Retina (tissue), 1 donor: ENCODE measurements at regions not wholly inside any gene's neighbourhood (a gene's known extent, or its start where the extent isn't known, plus 50 kb on each side); places are given as distances from the start of the nearest gene placed in this dataset.
"Not testable (repeated sequence)": the region's sequence is repeated elsewhere in the genome, so short reads cannot be mapped to it uniquely, and the experiment has no call there.

Experiments used
- DNase-seq: peaks from one replicate; pipeline ENCODE4 v3.0.0-alpha.2; 2016

- no peak for DNase-seq
Measured at GRCh38 chr20:4341804-4342485, 92.9 kb upstream of the ADRA1D start.

DNA sequence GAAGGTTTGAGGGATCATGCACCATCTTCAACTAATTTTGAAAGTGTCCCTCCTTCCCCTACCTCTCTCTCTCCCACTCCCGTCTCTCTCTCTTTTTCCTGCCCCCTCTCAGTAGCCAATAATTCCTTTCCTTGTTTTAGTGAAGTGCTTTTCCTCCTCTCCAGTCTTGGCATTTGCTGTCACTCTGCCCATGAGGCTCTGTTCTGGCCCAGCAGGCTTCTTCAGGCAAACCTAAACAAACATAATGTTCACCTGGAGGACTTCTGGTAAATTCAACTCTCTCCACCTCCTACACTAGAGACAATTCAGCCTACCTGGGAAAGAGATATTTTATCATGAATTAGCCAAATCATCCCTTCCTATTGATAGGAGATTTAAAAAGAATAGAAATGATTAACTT lies 86.6 kb upstream of the ADRA1D start:
- DNase-seq: no peak

GRCh38 chr20:4332121-4332860 lies 83.2 kb upstream of the ADRA1D start:
- no peak for DNase-seq

- DNase-seq: no peak
Measured at GRCh38 chr20:4330011-4330410, 80.9 kb upstream of the ADRA1D start.

- DNase-seq: no peak
Measured at GRCh38 chr20:4329232-4329631, 80.1 kb upstream of the ADRA1D start.

- DNase-seq: no peak
Measured at GRCh38 chr20:4328541-4328940, 79.5 kb upstream of the ADRA1D start.

GRCh38 chr20:4327956-4328355 lies 78.9 kb upstream of the ADRA1D start:
- no peak for DNase-seq

DNA sequence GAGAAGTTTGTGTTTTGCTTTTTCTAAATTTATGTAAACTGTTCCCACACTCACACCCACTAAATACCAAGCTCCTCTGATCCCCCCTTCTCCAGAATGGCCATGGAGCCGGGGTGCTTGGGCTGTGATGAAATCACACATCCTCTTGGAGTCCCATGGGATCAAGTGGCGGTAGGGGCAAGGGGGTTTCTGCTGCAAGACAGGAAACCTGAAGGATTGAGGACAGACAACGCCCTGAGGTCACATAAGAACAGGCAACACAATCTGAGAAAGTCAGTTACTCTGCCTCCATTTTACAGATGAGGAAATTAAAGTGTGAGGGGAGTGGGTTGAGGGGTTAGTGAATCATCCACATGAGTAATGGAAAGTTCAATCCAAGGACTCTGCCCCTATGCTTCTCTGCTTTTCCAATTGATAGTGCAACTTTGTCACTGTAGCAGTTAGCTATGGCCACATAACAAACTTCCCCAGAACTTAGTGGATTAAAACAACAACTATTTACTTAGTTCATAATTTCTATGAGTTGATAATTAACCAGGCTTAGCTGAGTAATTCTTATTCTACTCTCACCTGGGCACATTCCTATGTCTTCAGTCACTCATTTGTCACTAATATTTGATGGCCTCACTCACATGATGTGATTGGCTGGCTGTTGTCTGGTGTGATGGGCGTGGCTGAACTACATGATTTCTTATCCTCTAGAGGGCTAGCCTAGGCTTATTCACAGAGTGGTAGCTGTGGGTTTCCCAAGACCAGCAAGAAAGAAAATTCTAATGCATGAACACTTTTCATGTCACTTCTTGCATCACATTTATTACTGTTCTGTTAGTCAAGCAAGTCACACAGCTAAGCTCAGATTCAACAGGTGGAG lies 77.3 kb upstream of the ADRA1D start:
- DNase-seq: no peak

DNA sequence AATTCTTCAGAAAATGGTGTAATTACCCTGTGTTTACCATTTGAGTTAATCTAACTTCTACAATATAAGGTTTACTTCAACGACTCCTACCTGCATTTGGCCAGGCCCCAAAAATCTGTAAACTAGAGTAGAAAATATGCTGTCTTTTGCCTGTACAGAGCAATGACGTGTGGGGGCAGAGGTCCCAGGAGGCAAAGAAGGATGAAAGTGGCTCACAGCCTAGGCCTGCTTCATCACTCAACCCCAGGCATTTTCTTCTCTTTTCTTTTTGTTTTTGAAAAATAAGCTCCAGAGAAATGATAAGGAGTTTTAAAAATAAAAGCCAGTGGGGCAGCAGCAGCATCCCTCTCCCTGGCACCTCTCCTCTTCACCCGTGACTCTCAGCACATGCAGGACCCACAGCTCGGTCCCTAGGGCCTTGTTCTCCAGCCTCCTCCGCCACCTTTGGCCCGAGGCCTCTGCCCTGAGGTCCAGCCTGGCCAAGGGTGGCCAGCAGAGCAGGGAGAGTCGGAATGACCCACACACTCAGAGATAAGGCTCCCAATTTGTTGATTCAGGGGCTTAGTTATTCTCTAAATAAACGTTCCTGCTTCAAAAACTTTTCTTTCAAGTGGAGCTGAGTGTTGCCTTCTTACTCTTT lies 76.6 kb upstream of the ADRA1D start:
- no peak for DNase-seq

DNA sequence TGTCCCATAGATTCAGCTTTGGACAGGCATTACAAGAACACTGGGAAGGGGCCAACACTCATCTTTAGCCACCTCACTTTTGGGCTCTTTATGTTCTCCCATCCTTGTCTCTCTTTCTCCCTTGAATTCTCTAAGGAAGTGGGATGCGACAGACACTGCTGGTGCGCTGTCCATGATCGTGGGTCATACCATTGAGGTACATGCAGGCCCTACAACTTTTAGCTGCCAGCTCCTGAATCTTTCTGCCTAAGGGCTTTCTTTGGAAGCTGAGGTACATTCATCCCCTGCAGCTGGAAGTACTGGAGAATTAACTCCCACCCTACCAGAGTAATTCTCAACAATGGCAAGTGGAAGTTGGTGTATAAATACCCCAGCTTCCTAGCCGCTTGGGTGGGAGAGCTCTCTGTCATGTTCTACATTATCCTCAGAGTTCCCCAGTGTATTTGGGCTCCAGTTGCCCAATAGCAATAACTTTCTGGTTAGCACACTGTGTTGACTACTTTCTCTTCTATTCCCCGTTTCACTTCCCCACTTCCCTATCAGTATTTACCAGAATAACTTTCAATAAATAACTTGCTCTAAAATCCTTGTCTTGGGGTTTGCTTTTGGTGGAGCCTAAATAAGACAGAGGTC lies 75.6 kb upstream of the ADRA1D start:
- DNase-seq: no peak

- no peak for DNase-seq
Measured at GRCh38 chr20:4322499-4322898, 73.4 kb upstream of the ADRA1D start.

GRCh38 chr20:4320291-4320690 lies 71.2 kb upstream of the ADRA1D start:
- DNase-seq: no peak

GRCh38 chr20:4318891-4319290 lies 69.8 kb upstream of the ADRA1D start:
- no peak for DNase-seq

DNA sequence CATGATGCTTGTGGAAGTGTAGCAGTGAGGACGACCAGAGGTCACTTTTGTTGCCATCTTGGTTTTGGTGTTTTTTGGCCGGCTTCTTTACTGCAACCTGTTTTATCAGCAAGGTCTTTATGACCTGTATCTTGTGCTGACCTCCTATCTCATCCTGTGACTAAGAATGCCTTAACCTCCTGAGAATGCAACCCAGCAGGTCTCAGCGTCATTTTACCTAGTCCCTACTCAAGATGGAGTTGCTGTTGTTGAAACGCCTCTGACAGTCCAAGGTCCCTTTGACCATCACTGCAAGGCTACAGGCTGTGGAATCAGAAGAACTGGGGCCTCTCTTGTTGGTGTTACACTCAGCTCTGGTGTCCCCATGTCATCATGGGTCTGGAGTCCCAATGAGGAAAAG lies 61.5 kb upstream of the ADRA1D start:
- DNase-seq: not testable (repeated sequence)

GRCh38 chr20:4306206-4306605 lies 57.1 kb upstream of the ADRA1D start:
- no peak for DNase-seq

DNA sequence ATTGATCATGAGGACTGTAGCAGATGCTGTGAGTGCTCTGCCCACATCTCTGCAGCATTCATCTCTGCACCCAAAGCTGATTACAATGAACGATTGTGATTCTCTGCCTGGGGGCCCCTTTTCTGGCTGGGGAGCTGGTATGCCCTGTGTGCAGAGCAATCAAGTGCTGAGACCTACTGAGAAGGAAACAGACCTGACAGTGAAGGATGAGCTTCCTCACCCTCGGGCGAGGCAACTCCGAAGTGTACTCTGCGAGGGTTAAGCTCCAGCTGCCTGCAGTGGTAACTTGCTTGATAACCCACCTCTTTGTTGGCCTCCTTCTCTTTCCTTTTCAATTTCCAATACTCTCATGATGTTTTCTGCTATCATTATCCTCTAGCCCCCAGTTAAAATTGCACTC lies 56.0 kb upstream of the ADRA1D start:
- DNase-seq: no peak

DNA sequence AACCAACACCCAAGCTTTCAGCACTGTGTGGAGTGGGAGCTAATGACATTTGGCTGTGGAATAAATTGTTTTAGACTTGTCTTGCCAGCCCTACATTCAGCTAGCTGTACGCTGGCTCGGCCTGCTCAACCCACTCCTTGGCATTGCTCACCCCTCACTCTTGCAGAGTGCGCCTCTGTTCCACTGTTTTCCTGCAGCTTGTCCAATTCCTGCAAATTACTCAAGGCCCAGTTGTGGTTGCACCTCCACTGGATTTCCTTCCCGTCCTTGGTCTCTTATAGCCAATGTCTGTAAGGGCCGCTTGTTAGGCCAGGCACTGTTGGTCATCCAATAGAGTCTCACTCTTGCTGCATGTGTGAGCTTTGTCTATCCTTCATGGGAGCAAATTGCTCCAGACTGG lies 55.5 kb upstream of the ADRA1D start:
- DNase-seq: no peak

DNA sequence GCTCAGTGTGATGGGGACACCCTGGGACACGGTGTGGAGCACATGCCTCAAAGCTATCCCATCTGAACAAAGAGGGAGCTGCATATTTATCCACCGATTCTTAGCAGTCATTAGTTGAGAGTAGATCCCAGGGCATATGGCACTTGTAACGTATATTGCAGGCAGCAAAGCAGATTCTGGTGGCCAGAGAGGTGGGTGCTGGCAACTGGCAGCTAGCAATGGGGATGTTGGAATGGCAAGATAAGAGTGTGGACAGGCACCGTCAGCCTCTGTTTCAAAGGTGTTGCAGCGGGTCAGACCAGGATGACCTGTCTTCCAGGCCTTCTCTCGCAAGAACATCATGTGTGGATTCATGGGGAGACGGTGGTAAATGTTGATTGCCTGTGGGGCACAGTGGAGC lies 54.0 kb upstream of the ADRA1D start:
- DNase-seq: no peak

- DNase-seq: no peak
Measured at GRCh38 chr20:4300921-4301320, 51.8 kb upstream of the ADRA1D start.

DNA sequence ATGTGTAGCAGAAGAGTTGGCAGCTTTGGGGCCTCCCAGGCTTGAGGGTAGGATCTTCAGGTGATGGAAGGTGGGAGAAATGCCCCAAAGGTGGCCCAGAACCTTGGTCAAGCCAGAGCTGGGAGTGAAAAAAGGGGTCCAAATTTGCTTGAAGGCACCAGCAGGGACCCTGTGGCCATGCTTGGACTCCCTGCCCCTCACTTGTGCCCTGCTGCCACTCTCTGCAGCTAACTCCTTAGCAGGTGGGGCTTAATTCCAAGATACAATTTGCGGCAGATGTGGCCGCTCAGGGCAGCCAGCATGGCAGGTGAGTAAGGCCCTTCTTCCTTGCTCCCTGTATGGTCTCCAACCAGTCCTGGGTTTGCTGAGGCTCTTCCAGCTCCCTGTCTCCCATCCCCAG lies 51.3 kb upstream of the ADRA1D start:
- DNase-seq: no peak

GRCh38 chr20:4299773-4300172 lies 50.7 kb upstream of the ADRA1D start:
- no peak for DNase-seq

- no peak for DNase-seq
Measured at GRCh38 chr20:4299216-4299615, 50.1 kb upstream of the ADRA1D start.
